GM12878 (cell line): ENCODE measurements at regions not wholly inside any gene's neighbourhood (a gene's known extent, or its start where the extent isn't known, plus 50 kb on each side); places are given as distances from the start of the nearest gene placed in this dataset.

Experiments
- BACH1 ChIP-seq: fragments of 450-650 bp; IDR thresholded peaks from 2 replicates; pipeline ENCODE4 v1.6.1; 2017; ENCODE audit warnings: mild to moderate bottlenecking, borderline replicate concordance
- SMAD1 ChIP-seq: fragments of 450-650 bp; IDR thresholded peaks from 2 replicates; pipeline ENCODE4 v1.6.1; 2018; ENCODE audit warnings: mild to moderate bottlenecking, low read depth; ENCODE audit not compliant: partially characterized antibody
- YBX1 ChIP-seq: fragments of 450-650 bp; IDR thresholded peaks from 2 replicates; pipeline ENCODE4 v1.6.1; 2016; ENCODE audit warnings: antibody characterized with exemption
- TF ChIP-seq, protein P1 (sequence below): IDR thresholded peaks from 2 replicates; pipeline ENCODE4 v1.6.1; 2012; ENCODE audit warnings: mild to moderate bottlenecking, low read depth, low read length
- TF ChIP-seq, protein P2 (sequence below): IDR thresholded peaks from 2 replicates; pipeline ENCODE4 v1.6.1; 2012; ENCODE audit warnings: improper control_type of control experiment, low read depth, low read length; ENCODE audit not compliant: insufficient replicate concordance

DNA sequence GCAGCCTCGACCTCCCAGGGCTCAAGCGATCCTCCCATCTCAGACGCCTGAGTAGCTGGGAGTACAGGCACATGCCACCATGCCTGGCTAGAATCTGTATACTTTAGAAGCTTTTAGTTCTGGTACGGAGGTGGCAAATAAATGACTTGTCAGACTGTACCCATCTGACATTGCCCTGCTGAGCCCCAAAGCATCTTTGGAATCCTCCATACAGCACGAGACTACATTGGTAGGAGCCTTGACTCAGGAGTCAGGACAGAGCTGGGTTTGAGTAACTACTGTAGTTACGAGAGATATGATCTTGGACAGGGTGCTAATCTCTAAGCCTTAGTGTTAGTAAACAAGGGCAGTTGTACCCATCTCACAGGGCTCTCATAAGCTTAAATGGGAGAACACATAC lies 67.8 kb upstream of the NPHP3 start (continued):
- TF ChIP-seq, protein P1, sequence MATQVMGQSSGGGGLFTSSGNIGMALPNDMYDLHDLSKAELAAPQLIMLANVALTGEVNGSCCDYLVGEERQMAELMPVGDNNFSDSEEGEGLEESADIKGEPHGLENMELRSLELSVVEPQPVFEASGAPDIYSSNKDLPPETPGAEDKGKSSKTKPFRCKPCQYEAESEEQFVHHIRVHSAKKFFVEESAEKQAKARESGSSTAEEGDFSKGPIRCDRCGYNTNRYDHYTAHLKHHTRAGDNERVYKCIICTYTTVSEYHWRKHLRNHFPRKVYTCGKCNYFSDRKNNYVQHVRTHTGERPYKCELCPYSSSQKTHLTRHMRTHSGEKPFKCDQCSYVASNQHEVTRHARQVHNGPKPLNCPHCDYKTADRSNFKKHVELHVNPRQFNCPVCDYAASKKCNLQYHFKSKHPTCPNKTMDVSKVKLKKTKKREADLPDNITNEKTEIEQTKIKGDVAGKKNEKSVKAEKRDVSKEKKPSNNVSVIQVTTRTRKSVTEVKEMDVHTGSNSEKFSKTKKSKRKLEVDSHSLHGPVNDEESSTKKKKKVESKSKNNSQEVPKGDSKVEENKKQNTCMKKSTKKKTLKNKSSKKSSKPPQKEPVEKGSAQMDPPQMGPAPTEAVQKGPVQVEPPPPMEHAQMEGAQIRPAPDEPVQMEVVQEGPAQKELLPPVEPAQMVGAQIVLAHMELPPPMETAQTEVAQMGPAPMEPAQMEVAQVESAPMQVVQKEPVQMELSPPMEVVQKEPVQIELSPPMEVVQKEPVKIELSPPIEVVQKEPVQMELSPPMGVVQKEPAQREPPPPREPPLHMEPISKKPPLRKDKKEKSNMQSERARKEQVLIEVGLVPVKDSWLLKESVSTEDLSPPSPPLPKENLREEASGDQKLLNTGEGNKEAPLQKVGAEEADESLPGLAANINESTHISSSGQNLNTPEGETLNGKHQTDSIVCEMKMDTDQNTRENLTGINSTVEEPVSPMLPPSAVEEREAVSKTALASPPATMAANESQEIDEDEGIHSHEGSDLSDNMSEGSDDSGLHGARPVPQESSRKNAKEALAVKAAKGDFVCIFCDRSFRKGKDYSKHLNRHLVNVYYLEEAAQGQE, result no peak
- TF ChIP-seq SMAD1 (no peak), BACH1 (no peak), YBX1 (no peak)
- TF ChIP-seq, protein P2, sequence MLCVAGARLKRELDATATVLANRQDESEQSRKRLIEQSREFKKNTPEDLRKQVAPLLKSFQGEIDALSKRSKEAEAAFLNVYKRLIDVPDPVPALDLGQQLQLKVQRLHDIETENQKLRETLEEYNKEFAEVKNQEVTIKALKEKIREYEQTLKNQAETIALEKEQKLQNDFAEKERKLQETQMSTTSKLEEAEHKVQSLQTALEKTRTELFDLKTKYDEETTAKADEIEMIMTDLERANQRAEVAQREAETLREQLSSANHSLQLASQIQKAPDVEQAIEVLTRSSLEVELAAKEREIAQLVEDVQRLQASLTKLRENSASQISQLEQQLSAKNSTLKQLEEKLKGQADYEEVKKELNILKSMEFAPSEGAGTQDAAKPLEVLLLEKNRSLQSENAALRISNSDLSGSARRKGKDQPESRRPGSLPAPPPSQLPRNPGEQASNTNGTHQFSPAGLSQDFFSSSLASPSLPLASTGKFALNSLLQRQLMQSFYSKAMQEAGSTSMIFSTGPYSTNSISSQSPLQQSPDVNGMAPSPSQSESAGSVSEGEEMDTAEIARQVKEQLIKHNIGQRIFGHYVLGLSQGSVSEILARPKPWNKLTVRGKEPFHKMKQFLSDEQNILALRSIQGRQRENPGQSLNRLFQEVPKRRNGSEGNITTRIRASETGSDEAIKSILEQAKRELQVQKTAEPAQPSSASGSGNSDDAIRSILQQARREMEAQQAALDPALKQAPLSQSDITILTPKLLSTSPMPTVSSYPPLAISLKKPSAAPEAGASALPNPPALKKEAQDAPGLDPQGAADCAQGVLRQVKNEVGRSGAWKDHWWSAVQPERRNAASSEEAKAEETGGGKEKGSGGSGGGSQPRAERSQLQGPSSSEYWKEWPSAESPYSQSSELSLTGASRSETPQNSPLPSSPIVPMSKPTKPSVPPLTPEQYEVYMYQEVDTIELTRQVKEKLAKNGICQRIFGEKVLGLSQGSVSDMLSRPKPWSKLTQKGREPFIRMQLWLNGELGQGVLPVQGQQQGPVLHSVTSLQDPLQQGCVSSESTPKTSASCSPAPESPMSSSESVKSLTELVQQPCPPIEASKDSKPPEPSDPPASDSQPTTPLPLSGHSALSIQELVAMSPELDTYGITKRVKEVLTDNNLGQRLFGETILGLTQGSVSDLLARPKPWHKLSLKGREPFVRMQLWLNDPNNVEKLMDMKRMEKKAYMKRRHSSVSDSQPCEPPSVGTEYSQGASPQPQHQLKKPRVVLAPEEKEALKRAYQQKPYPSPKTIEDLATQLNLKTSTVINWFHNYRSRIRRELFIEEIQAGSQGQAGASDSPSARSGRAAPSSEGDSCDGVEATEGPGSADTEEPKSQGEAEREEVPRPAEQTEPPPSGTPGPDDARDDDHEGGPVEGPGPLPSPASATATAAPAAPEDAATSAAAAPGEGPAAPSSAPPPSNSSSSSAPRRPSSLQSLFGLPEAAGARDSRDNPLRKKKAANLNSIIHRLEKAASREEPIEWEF, result no peak
- TF ChIP-seq, all 136 proteins: peak for 0
